COLO668 (cell line): ENCODE measurements at regions not wholly inside any gene's neighbourhood (a gene's known extent, or its start where the extent isn't known, plus 50 kb on each side); places are given as distances from the start of the nearest gene placed in this dataset.
"Not testable (repeated sequence)": the region's sequence is repeated elsewhere in the genome, so short reads cannot be mapped to it uniquely, and the experiment has no call there.

Experiments used
- DNase-seq: peaks from one replicate; lab custom pipeline; 2025; ENCODE audit not compliant: unreplicated experiment; lab: John Stamatoyannopoulos, UW

- no peak for DNase-seq
Measured at GRCh38 chr4:14340321-14340720, 662.0 kb upstream of the CPEB2 start.

GRCh38 chr4:14343961-14344360 is 658.3 kb upstream of the CPEB2 start:
- no peak for DNase-seq

GRCh38 chr4:14345356-14345775 is 656.9 kb upstream of the CPEB2 start:
- no peak for DNase-seq

- no peak for DNase-seq
Measured at GRCh38 chr4:14347526-14347925, 654.8 kb upstream of the CPEB2 start.

- DNase-seq = no peak
Measured at GRCh38 chr4:14348506-14348905, 653.8 kb upstream of the CPEB2 start.

GRCh38 chr4:14358544-14359160 is 643.6 kb upstream of the CPEB2 start:
- DNase-seq = not testable (repeated sequence)

- no peak for DNase-seq
Measured at GRCh38 chr4:14359991-14360390, 642.3 kb upstream of the CPEB2 start.

- no peak for DNase-seq
Measured at GRCh38 chr4:14361084-14361483, 641.2 kb upstream of the CPEB2 start.

GRCh38 chr4:14362385-14362784 is 639.9 kb upstream of the CPEB2 start:
- no peak for DNase-seq

GRCh38 chr4:14364953-14365536 is 637.2 kb upstream of the CPEB2 start:
- DNase-seq = no peak

- no peak for DNase-seq
Measured at GRCh38 chr4:14368391-14368790, 633.9 kb upstream of the CPEB2 start.

- no peak for DNase-seq
Measured at GRCh38 chr4:14371131-14371530, 631.1 kb upstream of the CPEB2 start.

- no peak for DNase-seq
Measured at GRCh38 chr4:14375816-14376215, 626.5 kb upstream of the CPEB2 start.

- DNase-seq = no peak
Measured at GRCh38 chr4:14379183-14379582, 623.1 kb upstream of the CPEB2 start.

- DNase-seq = no peak
Measured at GRCh38 chr4:14383652-14384051, 618.6 kb upstream of the CPEB2 start.

GRCh38 chr4:14384824-14385223 is 617.5 kb upstream of the CPEB2 start:
- DNase-seq = no peak

- DNase-seq = no peak
Measured at GRCh38 chr4:14386196-14386595, 616.1 kb upstream of the CPEB2 start.

- DNase-seq = no peak
Measured at GRCh38 chr4:14387647-14388046, 614.6 kb upstream of the CPEB2 start.

- no peak for DNase-seq
Measured at GRCh38 chr4:14392378-14392777, 609.9 kb upstream of the CPEB2 start.

- DNase-seq = no peak
Measured at GRCh38 chr4:14396183-14396582, 606.1 kb upstream of the CPEB2 start.

GRCh38 chr4:14399848-14400247 is 602.4 kb upstream of the CPEB2 start:
- no peak for DNase-seq

GRCh38 chr4:14400307-14400706 is 602.0 kb upstream of the CPEB2 start:
- no peak for DNase-seq

- DNase-seq = no peak
Measured at GRCh38 chr4:14403132-14403531, 599.1 kb upstream of the CPEB2 start.
